Upper lobe of right lung (tissue), 1 donor: ENCODE measurements at regions not wholly inside any gene's neighbourhood (a gene's known extent, or its start where the extent isn't known, plus 50 kb on each side); places are given as distances from the start of the nearest gene placed in this dataset.

Source experiments
- ATAC-seq: fragments of 200-7000 bp; cut with Tn5 transposase; one replicate; pipeline ENCODE4 v1.9.1; 2020; ENCODE audit warnings: mild to moderate bottlenecking, moderate library complexity
- DNase-seq: peaks from one replicate; pipeline ENCODE4 v3.0.0-alpha.2; 2020
- H3K27ac ChIP-seq: fragments of 200-600 bp; one replicate; pipeline ENCODE4 v1.8.0; 2022
- H3K27me3 ChIP-seq: fragments of 200-600 bp; one replicate; pipeline ENCODE4 v1.8.0; 2022; ENCODE audit warnings: mild to moderate bottlenecking
- H3K36me3 ChIP-seq: fragments of 200-600 bp; one replicate; pipeline ENCODE4 v1.8.0; 2022
- H3K4me1 ChIP-seq: fragments of 200-600 bp; one replicate; pipeline ENCODE4 v1.8.0; 2022
- H3K4me3 ChIP-seq: fragments of 200-600 bp; one replicate; pipeline ENCODE4 v1.8.0; 2022; ENCODE audit warnings: mild to moderate bottlenecking
- H3K9me3 ChIP-seq: fragments of 200-600 bp; one replicate; pipeline ENCODE4 v1.8.0; 2022
- CTCF ChIP-seq: fragments of 200-600 bp; IDR thresholded peaks from one replicate; pipeline ENCODE4 v1.8.0; 2022; ENCODE audit warnings: antibody characterized with exemption
- intact Hi-C: fragments of 100-400 bp; cut with DNase I; formaldehyde crosslinking; loops from one replicate; pipeline ENCODE4 v1.11.0; 2022
- donor health status: DM: no; HTN: yes; CAD: no; lungs with severe emphysema.

GRCh38 chr6:138682704-138683527 lies 90.7 kb upstream of the CCDC28A start:
- no peaks in the 10 kb centered on the region for H3K4me1 ChIP-seq
- peak; percentile 27 for ATAC-seq
- no peak overlapping the region for H3K4me3 ChIP-seq
- no peaks in the 10 kb centered on the region for H3K27me3 ChIP-seq
- intact Hi-C loops: no loop called here
- no peak for TF ChIP-seq CTCF
- no peaks in the 10 kb centered on the region for H3K36me3 ChIP-seq
- peak overlapping the region; percentile 51 for H3K27ac ChIP-seq
- DNase-seq: no peak
- H3K9me3 ChIP-seq: no peaks in the 10 kb centered on the region

GRCh38 chr6:138685257-138685656 lies 88.3 kb upstream of the CCDC28A start:
- intact Hi-C loops: no loop called here
- DNase-seq (no peak), ATAC-seq (no peak)
- TF ChIP-seq CTCF: no peak
- Histone ChIP-seq H3K36me3 (no peaks in the 10 kb centered on the region), H3K4me3 (no peak overlapping the region), H3K9me3 (no peaks in the 10 kb centered on the region), H3K27ac (no peak overlapping the region), H3K4me1 (no peaks in the 10 kb centered on the region), H3K27me3 (no peaks in the 10 kb centered on the region)

GRCh38 chr6:138685781-138686180 lies 87.8 kb upstream of the CCDC28A start:
- intact Hi-C loops: no loop called here
- no peak overlapping the region for H3K27ac ChIP-seq
- no peaks in the 10 kb centered on the region for H3K36me3 ChIP-seq
- ATAC-seq (no peak), DNase-seq (no peak)
- TF ChIP-seq CTCF: no peak
- H3K27me3 ChIP-seq: no peaks in the 10 kb centered on the region
- no peak overlapping the region for H3K4me3 ChIP-seq
- no peaks in the 10 kb centered on the region for H3K4me1 ChIP-seq
- no peaks in the 10 kb centered on the region for H3K9me3 ChIP-seq

- no peak for TF ChIP-seq CTCF
- no peak for DNase-seq
- H3K27me3 ChIP-seq: no peaks in the 10 kb centered on the region
- ATAC-seq: no peak
- no peaks in the 10 kb centered on the region for H3K36me3 ChIP-seq
- no peak overlapping the region for H3K4me3 ChIP-seq
- H3K9me3 ChIP-seq: no peaks in the 10 kb centered on the region
- H3K4me1 ChIP-seq: no peaks in the 10 kb centered on the region
- intact Hi-C loops: no loop called here
- no peak overlapping the region for H3K27ac ChIP-seq
Observed at GRCh38 chr6:138688580-138688979, 85.0 kb upstream of the CCDC28A start.

GRCh38 chr6:138689849-138690248 lies 83.7 kb upstream of the CCDC28A start:
- DNase-seq (no peak), ATAC-seq (no peak)
- H3K27me3 ChIP-seq: no peaks in the 10 kb centered on the region
- no peak overlapping the region for H3K4me3 ChIP-seq
- TF ChIP-seq CTCF: no peak
- H3K36me3 ChIP-seq: no peaks in the 10 kb centered on the region
- H3K9me3 ChIP-seq: no peaks in the 10 kb centered on the region
- no peak overlapping the region for H3K27ac ChIP-seq
- H3K4me1 ChIP-seq: no peaks in the 10 kb centered on the region
- intact Hi-C loops: no loop called here
